ENCODE measurements at regions not wholly inside any gene's neighbourhood (a gene's known extent, or its start where the extent isn't known, plus 50 kb on each side); places are given as distances from the start of the nearest gene placed in this dataset.

- Histone ChIP-seq H3K27me3 (ENCODE audit: low read depth, low read length) (no peaks in the 10 kb centered on the region), H3K4me1 (ENCODE audit: low read length) (peaks cover 10% of the 10 kb centered on the region), H3K4me2 (ENCODE audit: low read length) (no peak overlapping the region), H2AFZ (ENCODE audit: low read depth, low read length) (no peak overlapping the region), H3K9me3 (ENCODE audit: insufficient read depth, low read length) (no peaks in the 10 kb centered on the region), H3K27ac (ENCODE audit: low read length) (no peak overlapping the region), H3K79me2 (ENCODE audit: low read length) (no peaks in the 10 kb centered on the region), H4K20me1 (ENCODE audit: insufficient read depth, low read length) (no peaks in the 10 kb centered on the region), H3K9ac (ENCODE audit: low read length) (no peak overlapping the region), H3K36me3 (replicated peaks; ENCODE audit: low read depth, low read length) (no peaks in the 10 kb centered on the region), H3K4me3 (ENCODE audit: low read length) (no peak overlapping the region)
- TF ChIP-seq CTCF (IDR thresholded peaks at IDR 0.05; ENCODE audit: low read depth, low read length) (no peak), EZH2phosphoT487 (IDR thresholded peaks at IDR 0.05; ENCODE audit: low read depth) (no peak)
Observed at GRCh38 chr5:53423724-53424123, 56.7 kb upstream of the FST start.

- Histone ChIP-seq H3K27me3 (ENCODE audit: low read depth, low read length) (no peaks in the 10 kb centered on the region), H3K79me2 (ENCODE audit: low read length) (no peaks in the 10 kb centered on the region), H4K20me1 (ENCODE audit: insufficient read depth, low read length) (no peaks in the 10 kb centered on the region), H3K36me3 (replicated peaks; ENCODE audit: low read depth, low read length) (no peaks in the 10 kb centered on the region), H3K27ac (ENCODE audit: low read length) (no peak overlapping the region), H3K4me1 (ENCODE audit: low read length) (peaks cover 10% of the 10 kb centered on the region), H3K9me3 (ENCODE audit: insufficient read depth, low read length) (no peaks in the 10 kb centered on the region), H3K4me3 (ENCODE audit: low read length) (no peak overlapping the region), H3K9ac (ENCODE audit: low read length) (no peak overlapping the region), H2AFZ (ENCODE audit: low read depth, low read length) (no peak overlapping the region), H3K4me2 (ENCODE audit: low read length) (no peak overlapping the region)
- no peak for TF ChIP-seq EZH2phosphoT487 (IDR thresholded peaks at IDR 0.05; ENCODE audit: low read depth)
- TF ChIP-seq CTCF (IDR thresholded peaks at IDR 0.05; ENCODE audit: low read depth, low read length), result no peak
Observed at GRCh38 chr5:53424686-53425615, 55.5 kb upstream of the FST start.

- H3K27me3 ChIP-seq (ENCODE audit: low read depth, low read length), result no peaks in the 10 kb centered on the region
- no peak overlapping the region for H3K9ac ChIP-seq (ENCODE audit: low read length)
- H3K9me3 ChIP-seq (ENCODE audit: insufficient read depth, low read length), result no peaks in the 10 kb centered on the region
- H3K27ac ChIP-seq (ENCODE audit: low read length), result no peak overlapping the region
- TF ChIP-seq CTCF (IDR thresholded peaks at IDR 0.05; ENCODE audit: low read depth, low read length) (peak; percentile 57), EZH2phosphoT487 (IDR thresholded peaks at IDR 0.05; ENCODE audit: low read depth) (no peak)
- peak overlapping the region; percentile 32 for H3K4me2 ChIP-seq (ENCODE audit: low read length)
- no peak overlapping the region; the same call in 1 of the 2 replicates for H2AFZ ChIP-seq (ENCODE audit: low read depth, low read length)
- no peak overlapping the region for H3K4me3 ChIP-seq (ENCODE audit: low read length)
- no peaks in the 10 kb centered on the region for H3K79me2 ChIP-seq (ENCODE audit: low read length)
- H3K4me1 ChIP-seq (ENCODE audit: low read length), result peaks cover 10% of the 10 kb centered on the region
- no peaks in the 10 kb centered on the region for H4K20me1 ChIP-seq (ENCODE audit: insufficient read depth, low read length)
- no peaks in the 10 kb centered on the region for H3K36me3 ChIP-seq (replicated peaks; ENCODE audit: low read depth, low read length)
Observed at GRCh38 chr5:53425687-53426511, 54.5 kb upstream of the FST start.

- Histone ChIP-seq H3K27ac (ENCODE audit: low read length) (no peak overlapping the region), H3K4me3 (ENCODE audit: low read length) (no peak overlapping the region), H3K4me2 (ENCODE audit: low read length) (no peak overlapping the region), H3K79me2 (ENCODE audit: low read length) (no peaks in the 10 kb centered on the region), H3K27me3 (ENCODE audit: low read depth, low read length) (no peaks in the 10 kb centered on the region), H4K20me1 (ENCODE audit: insufficient read depth, low read length) (no peaks in the 10 kb centered on the region), H3K9me3 (ENCODE audit: insufficient read depth, low read length) (no peaks in the 10 kb centered on the region), H3K9ac (ENCODE audit: low read length) (no peak overlapping the region), H2AFZ (ENCODE audit: low read depth, low read length) (no peak overlapping the region), H3K36me3 (replicated peaks; ENCODE audit: low read depth, low read length) (no peaks in the 10 kb centered on the region), H3K4me1 (ENCODE audit: low read length) (peaks cover 10% of the 10 kb centered on the region)
- no peak for TF ChIP-seq EZH2phosphoT487 (IDR thresholded peaks at IDR 0.05; ENCODE audit: low read depth)
- no peak for TF ChIP-seq CTCF (IDR thresholded peaks at IDR 0.05; ENCODE audit: low read depth, low read length)
Observed at GRCh38 chr5:53426512-53426830, 54.0 kb upstream of the FST start.
